Hepatocyte (in vitro differentiated cells): ENCODE measurements at regions not wholly inside any gene's neighbourhood (a gene's known extent, or its start where the extent isn't known, plus 50 kb on each side); places are given as distances from the start of the nearest gene placed in this dataset.

Experiments used
- CTCF ChIP-seq: fragments of 200-600 bp; sonication (generic); IDR thresholded peaks from 2 replicates; pipeline ENCODE4 v1.5.1; 2016; ENCODE audit warnings: antibody characterized with exemption, mild to moderate bottlenecking; ENCODE audit not compliant: poor library complexity
- EZH2 ChIP-seq: fragments of 200-600 bp; sonication (generic); IDR thresholded peaks from 2 replicates; pipeline ENCODE4 v1.6.1; 2016; ENCODE audit warnings: antibody characterized with exemption, mild to moderate bottlenecking, borderline replicate concordance
- EZH2phosphoT487 ChIP-seq: fragments of 200-600 bp; sonication (generic); IDR thresholded peaks from one replicate; pipeline ENCODE4 v1.6.1; 2018; ENCODE audit warnings: antibody characterized with exemption, mild to moderate bottlenecking, low read depth, moderate library complexity; ENCODE audit not compliant: unreplicated experiment, severe bottlenecking

DNA sequence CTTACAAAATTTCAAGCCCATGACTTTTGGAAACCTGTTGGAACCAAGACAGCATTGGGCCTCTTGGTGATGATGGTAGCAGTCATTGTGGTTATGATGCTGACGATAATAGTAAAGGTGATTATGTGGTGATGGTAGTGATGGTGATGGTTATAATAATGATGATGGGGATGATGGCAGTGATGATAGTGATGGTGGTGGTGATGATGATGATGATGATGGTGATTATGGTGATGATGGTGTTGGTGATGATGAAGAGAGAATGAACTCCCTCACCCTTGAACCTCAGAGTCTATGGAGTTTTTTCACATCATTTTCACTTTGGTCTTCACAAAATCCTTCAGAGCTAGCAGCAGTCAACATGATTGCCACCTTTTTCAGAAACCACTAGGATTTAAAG, 105.3 kb upstream of the ASIC2 start:
- TF ChIP-seq CTCF (no peak), EZH2phosphoT487 (no peak), EZH2 (no peak)
